Tibial nerve (tissue), 4 donors: ENCODE measurements at regions not wholly inside any gene's neighbourhood (a gene's known extent, or its start where the extent isn't known, plus 50 kb on each side); places are given as distances from the start of the nearest gene placed in this dataset.

Experiments
- EP300 ChIP-seq, 2 donors: sonication (generic); formaldehyde crosslinking; IDR thresholded peaks; one replicate each; pipeline ENCODE4 v1.6.1; 2017; ENCODE audit warnings: antibody characterized with exemption in 2 of 2, mild to moderate bottlenecking in 1 of 2
- POLR2A ChIP-seq, 2 donors: fragments of 450-650 bp; IDR thresholded peaks; one replicate each; pipeline ENCODE4 v1.6.1; 2017; ENCODE audit warnings: antibody characterized with exemption in 2 of 2, mild to moderate bottlenecking in 2 of 2, moderate library complexity in 2 of 2
- TF ChIP-seq, protein P1 (sequence below), 5 experiments: fragments of 200-600 bp in 3 of 5; fragments of 450-650 bp in 2 of 5; sonication (generic) in 3 of 5; IDR thresholded peaks; one replicate each; pipeline ENCODE4 v1.5.1; 2016 to 2019; ENCODE audit warnings: antibody characterized with exemption in 5 of 5, mild to moderate bottlenecking in 3 of 5, moderate library complexity in 2 of 5

DNA sequence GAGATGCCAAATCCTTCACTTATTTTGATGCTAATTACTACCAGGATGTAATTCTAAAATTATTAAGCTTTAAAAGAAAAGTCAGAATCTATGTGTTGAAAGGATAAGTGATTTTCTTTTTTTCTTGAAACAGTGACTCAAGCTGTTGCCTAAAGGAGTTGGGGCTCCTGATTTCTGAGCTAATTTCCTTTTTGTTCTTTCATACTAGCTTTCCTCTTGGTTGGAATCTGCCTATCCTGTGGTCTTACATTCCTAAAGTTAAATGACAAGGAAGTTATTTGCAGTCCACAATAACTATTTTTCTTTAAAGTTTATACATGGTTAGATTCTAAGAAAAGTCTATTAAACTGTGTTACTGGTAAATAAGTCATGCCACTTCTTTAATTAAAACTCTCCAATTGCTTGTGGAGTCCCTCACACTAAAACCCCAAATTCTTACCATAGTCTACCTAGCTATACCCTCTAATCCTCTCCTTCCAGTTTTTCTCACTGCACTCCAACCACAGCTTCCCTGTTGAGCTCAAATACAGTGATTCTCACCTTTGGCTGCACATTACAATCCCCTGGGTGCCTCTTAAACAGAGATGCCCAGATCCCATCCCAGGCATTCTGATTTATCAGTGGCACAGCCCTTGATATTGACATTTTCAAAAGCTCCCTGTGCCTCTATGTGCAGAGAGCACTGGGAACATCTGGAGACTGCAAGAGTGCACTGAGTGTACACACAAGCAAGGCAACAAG is 63.3 kb upstream of the EFEMP1 start:
- TF ChIP-seq, protein P1, sequence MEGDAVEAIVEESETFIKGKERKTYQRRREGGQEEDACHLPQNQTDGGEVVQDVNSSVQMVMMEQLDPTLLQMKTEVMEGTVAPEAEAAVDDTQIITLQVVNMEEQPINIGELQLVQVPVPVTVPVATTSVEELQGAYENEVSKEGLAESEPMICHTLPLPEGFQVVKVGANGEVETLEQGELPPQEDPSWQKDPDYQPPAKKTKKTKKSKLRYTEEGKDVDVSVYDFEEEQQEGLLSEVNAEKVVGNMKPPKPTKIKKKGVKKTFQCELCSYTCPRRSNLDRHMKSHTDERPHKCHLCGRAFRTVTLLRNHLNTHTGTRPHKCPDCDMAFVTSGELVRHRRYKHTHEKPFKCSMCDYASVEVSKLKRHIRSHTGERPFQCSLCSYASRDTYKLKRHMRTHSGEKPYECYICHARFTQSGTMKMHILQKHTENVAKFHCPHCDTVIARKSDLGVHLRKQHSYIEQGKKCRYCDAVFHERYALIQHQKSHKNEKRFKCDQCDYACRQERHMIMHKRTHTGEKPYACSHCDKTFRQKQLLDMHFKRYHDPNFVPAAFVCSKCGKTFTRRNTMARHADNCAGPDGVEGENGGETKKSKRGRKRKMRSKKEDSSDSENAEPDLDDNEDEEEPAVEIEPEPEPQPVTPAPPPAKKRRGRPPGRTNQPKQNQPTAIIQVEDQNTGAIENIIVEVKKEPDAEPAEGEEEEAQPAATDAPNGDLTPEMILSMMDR (IDR thresholded peaks at IDR 0.05), result no peak
- no peak for TF ChIP-seq POLR2A (IDR thresholded peaks at IDR 0.05)
- no peak for TF ChIP-seq EP300 (IDR thresholded peaks at IDR 0.05)
